Right atrium auricular region (tissue), 2 donors: ENCODE measurements at regions not wholly inside any gene's neighbourhood (a gene's known extent, or its start where the extent isn't known, plus 50 kb on each side); places are given as distances from the start of the nearest gene placed in this dataset.
"Not testable (repeated sequence)": the region's sequence is repeated elsewhere in the genome, so short reads cannot be mapped to it uniquely, and the experiment has no call there.

ENCODE experiments used
- DNase-seq: peaks from one replicate; pipeline ENCODE4 v3.0.0-alpha.2; 2019; ENCODE audit warnings: low spot score
- H3K27ac ChIP-seq, 2 donors: fragments of 200-600 bp; sonication (generic); 1 replicate in 1 of 2; 2 replicates in 1 of 2; pipeline ENCODE4 v1.5.1; 2016 to 2019
- H3K27me3 ChIP-seq, 2 donors: fragments of 200-600 bp; sonication (generic); one replicate each; pipeline versions ENCODE4 v1.5.1 to v1.6.0; 2017 to 2019
- H3K36me3 ChIP-seq: fragments of 200-600 bp; sonication (generic); one replicate; pipeline ENCODE4 v1.5.1; 2016
- H3K4me1 ChIP-seq, 2 donors: fragments of 200-600 bp; sonication (generic); one replicate each; pipeline versions ENCODE4 v1.5.1 to v1.6.0; 2017 to 2019
- H3K4me3 ChIP-seq, 2 donors: fragments of 200-600 bp; sonication (generic); 1 replicate in 1 of 2; 2 replicates in 1 of 2; pipeline ENCODE4 v1.5.1; 2017 to 2019; ENCODE audit warnings: mild to moderate bottlenecking in 1 of 2, moderate library complexity in 1 of 2
- H3K9me3 ChIP-seq, 2 donors: fragments of 200-600 bp; sonication (generic); one replicate each; pipeline ENCODE4 v1.5.1; 2019
- TF ChIP-seq, protein P1 (sequence below), 2 donors: fragments of 200-600 bp; sonication (generic); IDR thresholded peaks; one replicate each; pipeline ENCODE4 v1.5.1; 2019; ENCODE audit warnings: antibody characterized with exemption in 2 of 2

DNA sequence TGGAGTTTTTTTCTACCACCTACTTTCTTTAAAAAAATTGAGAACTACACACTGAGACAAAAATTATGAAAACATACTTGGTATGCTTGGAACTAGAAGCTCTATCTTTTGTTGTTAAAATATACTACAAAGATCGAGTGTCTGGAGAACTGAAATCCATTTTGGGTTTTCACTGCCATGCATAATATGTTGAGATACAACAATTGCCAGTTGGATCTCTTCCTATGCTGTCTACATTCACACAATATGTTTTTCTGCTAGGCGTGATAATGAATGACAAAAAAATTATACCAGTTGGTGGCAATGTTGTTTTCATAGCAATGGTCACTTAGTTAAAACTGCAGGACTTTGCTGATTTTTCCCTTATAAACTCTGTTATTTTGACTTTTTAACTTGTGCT is 605.4 kb upstream of the LCORL start:
- H3K27me3 ChIP-seq: no peaks in the 10 kb centered on the region
- H3K9me3 ChIP-seq: no peaks in the 10 kb centered on the region
- no peaks in the 10 kb centered on the region for H3K4me1 ChIP-seq
- H3K4me3 ChIP-seq: no peak overlapping the region
- H3K36me3 ChIP-seq: no peaks in the 10 kb centered on the region
- no peak for DNase-seq
- H3K27ac ChIP-seq: no peak overlapping the region
- TF ChIP-seq, protein P1, sequence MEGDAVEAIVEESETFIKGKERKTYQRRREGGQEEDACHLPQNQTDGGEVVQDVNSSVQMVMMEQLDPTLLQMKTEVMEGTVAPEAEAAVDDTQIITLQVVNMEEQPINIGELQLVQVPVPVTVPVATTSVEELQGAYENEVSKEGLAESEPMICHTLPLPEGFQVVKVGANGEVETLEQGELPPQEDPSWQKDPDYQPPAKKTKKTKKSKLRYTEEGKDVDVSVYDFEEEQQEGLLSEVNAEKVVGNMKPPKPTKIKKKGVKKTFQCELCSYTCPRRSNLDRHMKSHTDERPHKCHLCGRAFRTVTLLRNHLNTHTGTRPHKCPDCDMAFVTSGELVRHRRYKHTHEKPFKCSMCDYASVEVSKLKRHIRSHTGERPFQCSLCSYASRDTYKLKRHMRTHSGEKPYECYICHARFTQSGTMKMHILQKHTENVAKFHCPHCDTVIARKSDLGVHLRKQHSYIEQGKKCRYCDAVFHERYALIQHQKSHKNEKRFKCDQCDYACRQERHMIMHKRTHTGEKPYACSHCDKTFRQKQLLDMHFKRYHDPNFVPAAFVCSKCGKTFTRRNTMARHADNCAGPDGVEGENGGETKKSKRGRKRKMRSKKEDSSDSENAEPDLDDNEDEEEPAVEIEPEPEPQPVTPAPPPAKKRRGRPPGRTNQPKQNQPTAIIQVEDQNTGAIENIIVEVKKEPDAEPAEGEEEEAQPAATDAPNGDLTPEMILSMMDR (IDR thresholded peaks at IDR 0.05): no peak

DNA sequence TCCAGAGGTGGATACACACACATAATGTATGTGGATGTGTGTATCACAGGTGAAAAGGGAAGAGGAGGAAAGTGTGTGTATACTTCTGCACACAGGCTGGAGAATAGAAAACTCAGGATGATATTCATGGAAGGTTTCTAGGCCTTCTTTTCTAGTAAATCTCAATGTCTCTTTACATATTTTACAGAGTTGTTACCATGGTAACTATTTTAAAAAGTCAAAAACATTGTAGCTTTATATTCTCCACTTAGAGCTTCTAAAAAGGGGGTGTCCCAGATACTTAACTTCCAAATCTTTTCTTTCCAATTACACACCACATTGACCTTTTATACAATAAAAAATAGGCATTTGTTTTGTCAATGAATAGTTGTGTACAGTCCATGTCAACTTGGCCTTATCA is 604.8 kb upstream of the LCORL start:
- Histone ChIP-seq H3K27ac (no peak overlapping the region), H3K36me3 (no peaks in the 10 kb centered on the region), H3K4me3 (no peak overlapping the region), H3K27me3 (no peaks in the 10 kb centered on the region), H3K9me3 (no peaks in the 10 kb centered on the region), H3K4me1 (no peaks in the 10 kb centered on the region)
- TF ChIP-seq, protein P1 (IDR thresholded peaks at IDR 0.05): no peak
- no peak for DNase-seq

DNA sequence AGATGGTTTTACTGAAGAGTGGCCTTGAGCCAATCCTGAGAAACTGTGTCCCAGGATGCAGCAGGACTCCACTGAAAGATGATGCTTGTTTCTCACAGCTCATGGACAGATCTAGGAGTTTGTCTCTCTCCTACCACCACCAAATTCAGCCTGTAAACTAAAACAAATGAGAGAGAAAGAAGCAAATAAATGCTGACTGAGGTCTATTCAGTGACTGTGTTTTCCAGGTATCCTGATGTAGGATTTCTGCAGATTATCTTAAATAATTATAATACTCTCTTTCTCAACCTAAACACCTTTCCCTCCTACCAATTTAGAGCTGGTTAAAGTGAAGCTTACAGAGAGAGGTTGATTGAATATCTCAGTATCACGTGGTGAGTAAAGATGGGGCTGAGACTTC is 599.6 kb upstream of the LCORL start:
- no peaks in the 10 kb centered on the region for H3K27me3 ChIP-seq
- TF ChIP-seq, protein P1 (IDR thresholded peaks at IDR 0.05): no peak
- no peaks in the 10 kb centered on the region for H3K9me3 ChIP-seq
- H3K4me3 ChIP-seq: no peak overlapping the region
- no peaks in the 10 kb centered on the region for H3K36me3 ChIP-seq
- H3K4me1 ChIP-seq: no peaks in the 10 kb centered on the region
- no peak overlapping the region for H3K27ac ChIP-seq
- no peak for DNase-seq

DNA sequence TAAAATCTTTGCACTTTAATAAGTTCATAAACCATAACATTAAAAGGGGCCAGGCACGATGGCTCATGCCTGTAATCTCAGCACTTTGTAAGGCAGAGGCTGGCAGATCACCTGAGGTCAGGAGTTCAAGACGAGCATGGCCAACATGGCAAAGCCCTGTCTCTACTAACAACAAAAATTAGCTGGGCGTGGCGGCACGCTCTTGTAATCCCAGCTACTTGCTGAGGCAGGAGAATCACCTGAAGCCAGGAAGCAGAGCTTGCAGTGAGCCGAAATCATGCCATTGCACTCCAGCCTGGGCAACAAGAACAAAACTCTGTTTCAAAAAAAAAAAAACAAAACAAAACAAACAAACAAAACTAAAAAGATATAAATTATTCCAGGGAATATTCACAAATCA is 595.2 kb upstream of the LCORL start:
- no peak overlapping the region for H3K27ac ChIP-seq
- DNase-seq: no peak
- H3K27me3 ChIP-seq: no peaks in the 10 kb centered on the region
- H3K9me3 ChIP-seq: no peaks in the 10 kb centered on the region
- no peak overlapping the region for H3K4me3 ChIP-seq
- TF ChIP-seq, protein P1 (IDR thresholded peaks at IDR 0.05): no peak
- H3K36me3 ChIP-seq: no peaks in the 10 kb centered on the region
- no peaks in the 10 kb centered on the region for H3K4me1 ChIP-seq

DNA sequence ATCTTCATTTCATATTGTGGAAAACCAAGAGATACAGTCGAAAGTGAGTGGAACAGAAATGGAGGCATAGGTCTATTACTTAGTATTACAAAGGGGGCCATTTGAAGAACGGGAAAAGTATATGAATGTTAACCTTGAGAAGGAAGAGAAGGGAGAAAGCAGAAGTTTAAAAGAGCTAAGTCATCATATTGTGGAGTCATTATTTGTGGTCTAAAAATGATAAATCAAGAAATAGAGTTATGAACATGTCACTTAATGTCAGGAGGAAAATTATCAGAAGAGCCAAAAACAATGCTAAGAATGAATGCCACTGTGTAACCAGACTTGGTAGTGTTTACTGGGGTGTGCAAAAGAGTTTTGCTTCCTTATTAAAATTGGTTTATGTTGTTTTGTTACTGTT is 589.5 kb upstream of the LCORL start:
- DNase-seq: no peak
- Histone ChIP-seq H3K27ac (no peak overlapping the region), H3K4me3 (no peak overlapping the region), H3K9me3 (no peaks in the 10 kb centered on the region), H3K27me3 (no peaks in the 10 kb centered on the region), H3K4me1 (no peaks in the 10 kb centered on the region), H3K36me3 (no peaks in the 10 kb centered on the region)
- TF ChIP-seq, protein P1 (IDR thresholded peaks at IDR 0.05): no peak

DNA sequence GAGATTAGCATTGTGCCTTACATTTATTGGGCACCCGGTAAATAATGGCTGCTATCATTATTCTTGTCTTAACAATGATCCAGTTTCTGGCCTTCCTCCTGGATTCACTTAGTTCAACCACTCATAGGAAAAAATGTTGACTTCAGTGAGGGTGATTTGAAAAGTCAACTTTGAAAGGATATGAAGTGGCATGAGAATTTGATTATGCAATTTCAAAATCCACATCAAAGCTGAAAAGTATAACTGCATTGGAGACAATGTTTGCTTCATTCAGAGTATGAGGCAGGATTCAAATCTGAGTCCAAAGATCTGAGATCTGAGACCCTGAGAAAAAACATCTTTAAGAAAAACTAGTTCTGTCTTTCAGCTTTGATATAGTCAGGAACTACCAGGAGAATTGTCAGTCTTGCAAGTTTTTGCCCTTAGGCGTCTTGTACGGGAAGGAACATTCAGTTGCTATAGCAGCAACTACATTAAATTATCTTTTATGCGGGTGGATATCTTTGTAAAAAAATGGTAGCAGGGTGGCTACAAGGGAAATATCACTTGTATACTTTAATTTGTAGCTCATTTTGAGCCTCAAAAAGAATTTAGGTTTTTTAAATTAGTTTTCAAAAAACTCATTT is 587.5 kb upstream of the LCORL start:
- no peak overlapping the region for H3K27ac ChIP-seq

DNA sequence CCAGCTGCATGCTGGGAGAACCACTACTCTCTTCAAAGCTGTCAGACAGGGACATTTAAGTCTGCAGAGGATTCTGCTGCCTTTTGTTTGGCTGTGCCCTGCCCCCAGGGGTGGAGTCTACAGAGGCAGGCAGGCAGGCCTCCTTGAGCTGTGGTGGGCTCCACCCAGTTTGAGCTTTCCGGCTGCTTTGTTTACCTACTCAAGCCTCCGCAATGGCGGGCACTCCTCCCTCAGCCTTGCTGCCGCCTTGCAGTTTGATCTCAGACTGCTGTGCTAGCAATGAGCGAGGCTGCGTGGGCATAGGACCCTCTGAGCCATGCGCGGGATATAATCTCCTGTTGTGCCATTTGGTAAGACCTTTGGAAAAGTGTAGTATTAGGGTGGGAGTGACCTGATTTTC is 581.1 kb upstream of the LCORL start:
- not testable (repeated sequence) for H3K36me3 ChIP-seq, H3K27ac ChIP-seq, H3K4me1 ChIP-seq, H3K9me3 ChIP-seq, DNase-seq, H3K4me3 ChIP-seq, H3K27me3 ChIP-seq

More for the DNA sequence above, 587.5 kb upstream of the LCORL start:
- TF ChIP-seq, protein P1 (IDR thresholded peaks at IDR 0.05): no peak
- Histone ChIP-seq H3K9me3 (no peaks in the 10 kb centered on the region), H3K36me3 (no peaks in the 10 kb centered on the region), H3K4me3 (no peak overlapping the region), H3K4me1 (no peaks in the 10 kb centered on the region), H3K27me3 (no peaks in the 10 kb centered on the region)
- no peak for DNase-seq
